CMK (cell line): ENCODE measurements at regions not wholly inside any gene's neighbourhood (a gene's known extent, or its start where the extent isn't known, plus 50 kb on each side); places are given as distances from the start of the nearest gene placed in this dataset.

ENCODE experiments used
- DNase-seq: peaks from one replicate; pipeline ENCODE4 v3.0.0-alpha.2; 2010; ENCODE audit warnings: low read depth

- DNase-seq: no peak
Observed at GRCh38 chr2:153196378-153197058, 282.0 kb downstream of the RPRM start.

- no peak for DNase-seq
Observed at GRCh38 chr2:153195342-153195741, 283.2 kb downstream of the RPRM start.

GRCh38 chr2:153189091-153189888, 289.3 kb downstream of the RPRM start:
- DNase-seq: no peak

- DNase-seq: no peak
Observed at GRCh38 chr2:153179808-153180207, 298.8 kb downstream of the RPRM start.

- no peak for DNase-seq
Observed at GRCh38 chr2:153169609-153170008, 309.0 kb downstream of the RPRM start.

GRCh38 chr2:153165021-153165420, 313.5 kb downstream of the RPRM start:
- DNase-seq: no peak

- DNase-seq: peak; percentile 3
Observed at GRCh38 chr2:153163055-153163454, 315.5 kb downstream of the RPRM start.

- no peak for DNase-seq
Observed at GRCh38 chr2:153156743-153157142, 321.8 kb downstream of the RPRM start.

GRCh38 chr2:153152036-153152435, 326.5 kb downstream of the RPRM start:
- DNase-seq: no peak

- DNase-seq: no peak
Observed at GRCh38 chr2:153145470-153145978, 333.0 kb downstream of the RPRM start.

- DNase-seq: no peak
Observed at GRCh38 chr2:153143540-153143939, 335.0 kb downstream of the RPRM start.

GRCh38 chr2:153140498-153140897, 338.1 kb downstream of the RPRM start:
- DNase-seq: no peak

GRCh38 chr2:153138651-153139375, 339.7 kb downstream of the RPRM start:
- DNase-seq: no peak

- DNase-seq: no peak
Observed at GRCh38 chr2:153136216-153136615, 342.3 kb downstream of the RPRM start.

GRCh38 chr2:153134725-153135124, 343.8 kb downstream of the RPRM start:
- DNase-seq: no peak

GRCh38 chr2:153133716-153134115, 344.8 kb downstream of the RPRM start:
- DNase-seq: no peak

- no peak for DNase-seq
Observed at GRCh38 chr2:153132418-153132817, 346.1 kb downstream of the RPRM start.

- DNase-seq: no peak
Observed at GRCh38 chr2:153115141-153115540, 363.4 kb downstream of the RPRM start.

- no peak for DNase-seq
Observed at GRCh38 chr2:153110486-153110885, 368.1 kb downstream of the RPRM start.

GRCh38 chr2:153109793-153110192, 368.8 kb downstream of the RPRM start:
- no peak for DNase-seq

GRCh38 chr2:153106802-153107477, 371.6 kb downstream of the RPRM start:
- DNase-seq: no peak
